ACHN (cell line): ENCODE measurements at regions not wholly inside any gene's neighbourhood (a gene's known extent, or its start where the extent isn't known, plus 50 kb on each side); places are given as distances from the start of the nearest gene placed in this dataset.

ENCODE experiments used
- DNase-seq: peaks from one replicate; pipeline ENCODE4 v3.0.0-alpha.2; 2015
- in situ Hi-C: cut with HindIII; loops from 2 replicates; pipeline ENCODE4 v1.10.0; 2017; ENCODE audit warnings: low sequenced_read_pairs, low pct_ligation_motif_present, low pct_unique_long_range_greater_than_20kb

GRCh38 chr21:38982096-38982495 is 176.4 kb downstream of the ETS2 start:
- DNase-seq, result peak; percentile 83
- in situ Hi-C loops, result no loop called here

GRCh38 chr21:38980416-38981313 is 174.9 kb downstream of the ETS2 start:
- in situ Hi-C loops, result no loop called here

GRCh38 chr21:38979271-38980121 is 173.8 kb downstream of the ETS2 start:
- no peak for DNase-seq
- in situ Hi-C loops, result no loop called here

More at GRCh38 chr21:38980416-38981313, 174.9 kb downstream of the ETS2 start:
- DNase-seq, result no peak

GRCh38 chr21:38976900-38977299 is 171.2 kb downstream of the ETS2 start:
- in situ Hi-C loops, result no loop called here
- DNase-seq, result no peak

- DNase-seq, result no peak
- in situ Hi-C loops, result no loop called here
These were observed 167.8 kb downstream of the ETS2 start for GRCh38 chr21:38973552-38973951.

- in situ Hi-C loops, result no loop called here
These were observed 166.3 kb downstream of the ETS2 start for GRCh38 chr21:38972078-38972477.

GRCh38 chr21:38970765-38971164 is 165.0 kb downstream of the ETS2 start:
- no peak for DNase-seq
- in situ Hi-C loops, result no loop called here

More at GRCh38 chr21:38972078-38972477, 166.3 kb downstream of the ETS2 start:
- DNase-seq, result no peak

- in situ Hi-C loops, result no loop called here
- no peak for DNase-seq
These were observed 163.3 kb downstream of the ETS2 start for GRCh38 chr21:38968887-38969543.

- DNase-seq, result no peak
- in situ Hi-C loops, result no loop called here
These were observed 160.3 kb downstream of the ETS2 start for GRCh38 chr21:38965910-38966504.

GRCh38 chr21:38965241-38965640 is 159.5 kb downstream of the ETS2 start:
- no peak for DNase-seq
- in situ Hi-C loops, result no loop called here

GRCh38 chr21:38963006-38963405 is 157.3 kb downstream of the ETS2 start:
- in situ Hi-C loops, result no loop called here
- DNase-seq, result no peak

- DNase-seq, result no peak
- in situ Hi-C loops, result no loop called here
These were observed 154.5 kb downstream of the ETS2 start for GRCh38 chr21:38960251-38960650.

- no peak for DNase-seq
- in situ Hi-C loops, result no loop called here
These were observed 153.9 kb downstream of the ETS2 start for GRCh38 chr21:38959692-38960061.

- peak; percentile 83 for DNase-seq
These were observed 153.4 kb downstream of the ETS2 start for GRCh38 chr21:38958940-38959691.

GRCh38 chr21:38958323-38958705 is 152.6 kb downstream of the ETS2 start:
- no peak for DNase-seq

More at GRCh38 chr21:38958940-38959691, 153.4 kb downstream of the ETS2 start:
- in situ Hi-C loops, result no loop called here

GRCh38 chr21:38957575-38958322 is 152.0 kb downstream of the ETS2 start:
- no peak for DNase-seq
- in situ Hi-C loops, result no loop called here

More at GRCh38 chr21:38958323-38958705, 152.6 kb downstream of the ETS2 start:
- in situ Hi-C loops, result no loop called here

- in situ Hi-C loops, result no loop called here
- no peak for DNase-seq
These were observed 151.3 kb downstream of the ETS2 start for GRCh38 chr21:38956856-38957571.
